OCI-M2 (cell line): ENCODE measurements at regions not wholly inside any gene's neighbourhood (a gene's known extent, or its start where the extent isn't known, plus 50 kb on each side); places are given as distances from the start of the nearest gene placed in this dataset.

Experiments used
- DNase-seq: peaks from one replicate; lab custom pipeline; 2025; ENCODE audit not compliant: unreplicated experiment; lab: John Stamatoyannopoulos, UW

DNA sequence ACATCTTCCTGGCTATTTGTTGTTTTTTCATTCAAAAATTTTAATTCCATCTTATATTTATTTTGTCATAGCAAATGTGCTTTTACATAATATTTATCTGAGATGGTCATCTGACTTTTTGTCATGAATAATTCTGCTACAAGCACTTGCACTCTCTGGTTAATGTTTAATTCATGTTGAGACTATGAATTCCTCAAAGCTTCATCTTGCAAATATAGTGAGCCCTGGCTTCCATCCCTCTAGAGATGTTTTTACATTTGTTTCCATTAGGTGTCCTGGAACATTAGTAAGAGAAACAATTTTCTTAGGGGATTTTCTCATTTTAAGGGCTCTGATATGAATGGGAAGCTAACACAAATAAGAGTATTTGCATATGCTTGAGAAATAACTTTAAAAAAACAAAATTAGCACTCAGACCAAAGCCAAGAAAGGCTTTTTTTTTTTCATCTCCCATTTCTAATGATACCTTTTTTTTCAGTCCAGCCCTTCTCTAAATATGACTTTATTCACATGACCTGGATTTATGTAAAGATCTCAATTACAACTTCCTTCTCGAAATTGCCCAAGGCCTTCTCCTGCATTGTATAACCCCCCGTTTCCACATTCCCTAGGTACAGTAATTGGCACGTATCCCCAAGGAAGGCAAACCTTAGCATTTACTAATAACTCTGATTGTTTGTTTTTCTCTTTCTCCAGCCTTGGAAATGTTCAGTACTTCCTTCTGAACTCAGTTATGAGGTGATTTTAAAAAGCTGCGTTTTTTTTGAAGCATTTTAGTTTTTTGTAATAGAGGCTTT is 797.0 kb upstream of the GJE1 start:
- no peak for DNase-seq

DNA sequence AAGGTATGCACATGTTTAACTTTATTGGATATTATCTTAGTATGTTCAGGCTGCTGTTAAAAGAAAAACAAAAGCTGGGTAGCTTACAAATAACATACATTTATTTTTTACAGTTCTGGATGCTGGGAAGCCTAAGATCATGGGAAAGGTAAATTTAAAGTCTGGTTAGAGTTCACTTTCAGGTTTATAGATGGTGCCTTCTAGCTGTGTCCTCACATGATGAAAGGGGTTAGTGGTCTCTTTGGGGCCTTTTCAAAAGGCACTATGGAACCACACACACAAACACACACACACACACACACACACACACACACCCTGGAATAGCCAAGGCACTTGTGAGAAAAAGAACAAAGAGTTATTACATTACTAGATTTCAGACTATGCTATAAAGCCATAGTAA is 805.8 kb upstream of the GJE1 start:
- DNase-seq: no peak

GRCh38 chr6:141326426-141326825 is 806.3 kb upstream of the GJE1 start:
- DNase-seq: no peak

GRCh38 chr6:141321493-141322347 is 811.0 kb upstream of the GJE1 start:
- DNase-seq: no peak

- DNase-seq: no peak
Observed at GRCh38 chr6:141316236-141316635, 816.5 kb upstream of the GJE1 start.

DNA sequence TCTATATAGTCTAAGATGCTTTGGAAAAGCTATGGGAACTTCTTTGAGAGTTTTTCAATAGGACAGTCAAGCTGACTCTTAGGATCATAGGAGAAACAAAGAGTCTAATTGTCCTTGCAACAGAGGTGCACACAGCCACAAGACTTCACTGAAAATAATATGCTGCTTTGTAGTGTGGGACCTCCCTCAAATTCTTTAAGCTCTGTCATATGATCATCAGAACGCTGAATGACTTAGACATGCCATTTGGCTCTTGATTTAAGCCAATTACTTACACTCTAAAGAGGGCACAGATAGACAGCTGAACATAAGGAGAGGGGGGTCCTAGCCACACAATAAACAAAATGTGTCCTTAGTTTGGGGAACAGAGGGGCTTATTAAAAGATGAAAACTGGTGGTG is 818.7 kb upstream of the GJE1 start:
- DNase-seq: no peak

- DNase-seq: no peak
Observed at GRCh38 chr6:141309295-141309694, 823.4 kb upstream of the GJE1 start.

DNA sequence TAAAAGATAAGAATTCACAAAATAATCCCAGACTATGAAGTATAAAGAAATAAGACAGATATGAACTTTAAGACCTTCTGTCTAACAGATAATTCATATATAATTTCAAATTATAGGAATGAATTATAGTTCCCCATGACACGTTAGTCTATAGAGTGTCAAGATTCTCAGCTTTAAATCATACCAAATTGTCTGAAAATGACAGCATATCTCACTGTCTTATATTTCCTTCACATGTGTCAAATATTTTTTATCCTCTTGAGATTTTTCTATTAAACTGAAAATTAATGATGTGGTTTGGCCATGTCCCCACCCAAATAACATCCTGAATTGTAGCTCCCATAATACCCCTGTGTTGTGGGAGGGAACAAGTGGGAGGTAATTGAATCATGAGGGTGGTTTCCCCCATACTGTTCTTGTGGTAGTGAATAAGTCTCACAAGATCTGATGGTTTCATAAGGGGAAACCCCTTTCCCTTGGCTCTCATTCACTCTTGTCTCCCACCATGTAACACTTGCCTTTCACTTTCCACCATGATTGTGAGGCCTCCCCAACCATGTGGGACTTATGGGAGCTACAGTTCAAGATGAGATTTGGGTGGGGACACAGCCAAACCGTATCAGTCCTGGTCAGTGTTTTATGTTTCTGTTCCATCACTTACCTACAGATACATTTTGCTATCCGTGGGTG is 825.3 kb upstream of the GJE1 start:
- no peak for DNase-seq

DNA sequence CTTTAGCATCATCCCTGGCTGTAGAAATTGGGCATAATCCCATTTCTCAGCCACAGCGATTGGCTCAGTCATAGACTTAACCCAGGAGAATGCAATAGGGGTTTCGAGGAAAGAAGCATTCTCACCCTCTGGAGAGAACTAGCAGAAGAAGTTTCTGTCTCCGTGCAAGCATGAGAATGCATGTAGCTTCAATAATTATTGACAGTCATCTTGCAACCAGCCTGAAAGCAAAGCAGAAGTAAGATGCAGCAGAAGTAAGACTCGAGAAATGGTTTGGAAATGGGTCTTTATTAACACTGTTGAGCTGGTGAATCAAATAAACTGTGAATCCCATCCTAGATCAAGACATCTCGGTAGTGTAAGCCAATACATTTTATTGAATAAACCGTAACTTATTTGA is 828.8 kb upstream of the GJE1 start:
- no peak for DNase-seq

GRCh38 chr6:141301779-141302178 is 830.9 kb upstream of the GJE1 start:
- no peak for DNase-seq

DNA sequence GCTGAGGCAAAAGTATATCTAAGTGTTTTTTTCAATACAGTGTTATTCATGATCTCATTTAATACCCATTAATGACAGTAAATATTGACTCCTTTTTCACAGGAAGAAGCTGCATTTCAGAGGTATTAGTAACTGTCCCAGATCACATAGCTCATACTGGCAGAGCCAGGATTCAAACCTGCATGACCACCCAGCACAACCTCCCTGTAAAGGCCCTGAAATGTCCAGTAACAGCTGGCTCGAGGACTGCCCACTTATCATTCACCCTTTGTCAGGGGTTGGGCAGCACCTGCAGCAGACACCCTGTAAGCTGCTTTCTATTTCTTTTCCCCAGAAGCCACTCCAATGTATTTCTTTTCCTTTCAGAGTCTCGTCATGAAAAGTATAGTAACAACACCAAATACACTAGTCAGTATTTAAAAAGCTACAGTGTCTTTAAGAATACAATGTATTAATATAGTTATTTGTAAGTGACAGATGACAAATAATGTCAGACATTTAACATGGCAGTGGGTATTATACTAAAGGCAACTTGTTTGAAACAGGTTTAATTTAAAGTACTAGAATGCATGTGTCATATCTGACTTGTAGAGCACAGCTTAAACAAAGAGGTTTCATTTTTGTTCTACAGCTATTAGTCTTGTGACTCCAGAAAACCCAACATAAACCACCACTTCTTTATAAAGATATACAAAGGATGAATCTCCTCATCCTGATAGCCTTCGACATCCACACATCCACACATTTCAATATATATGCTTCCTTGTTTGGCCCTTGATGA is 841.6 kb upstream of the GJE1 start:
- DNase-seq: no peak

GRCh38 chr6:141288947-141289346 is 843.8 kb upstream of the GJE1 start:
- DNase-seq: no peak

DNA sequence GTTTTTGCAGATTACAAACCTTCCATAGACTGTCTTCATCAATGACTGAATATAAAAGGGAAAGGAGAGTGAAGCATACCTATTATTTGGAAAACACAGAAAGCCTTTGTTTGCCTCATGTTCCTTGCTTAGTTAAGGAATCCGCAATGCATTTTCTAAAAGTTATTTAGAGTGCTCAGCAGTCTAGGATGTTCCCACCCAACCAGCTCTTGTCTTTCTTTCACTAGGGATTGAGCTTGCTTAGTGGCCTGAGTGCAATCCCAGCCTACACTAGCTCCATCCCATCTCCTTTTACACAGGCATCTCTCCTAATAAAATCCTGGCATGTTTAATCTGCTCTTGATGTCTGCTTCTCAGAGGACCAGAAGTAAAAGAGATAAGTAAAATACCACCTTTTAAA is 850.5 kb upstream of the GJE1 start:
- DNase-seq: no peak

DNA sequence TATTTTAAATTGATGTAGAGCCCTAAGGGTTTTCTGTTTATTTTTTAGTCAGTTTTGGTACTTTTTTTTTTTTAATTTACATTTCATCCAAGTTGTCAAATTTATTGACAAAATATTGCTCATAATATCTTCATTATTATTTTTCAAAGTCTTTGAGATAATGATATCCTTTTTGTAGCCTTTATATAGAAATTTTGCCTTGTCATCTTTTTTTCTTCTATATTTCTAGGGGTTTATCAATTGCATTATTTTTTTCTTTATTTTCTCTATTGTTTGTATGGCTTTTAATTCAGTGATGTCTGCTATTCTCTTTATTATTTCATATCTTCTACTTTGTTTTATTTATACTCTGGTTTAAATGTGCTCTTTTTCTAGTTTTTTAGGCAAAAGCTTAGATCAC is 863.0 kb upstream of the GJE1 start:
- DNase-seq: no peak

DNA sequence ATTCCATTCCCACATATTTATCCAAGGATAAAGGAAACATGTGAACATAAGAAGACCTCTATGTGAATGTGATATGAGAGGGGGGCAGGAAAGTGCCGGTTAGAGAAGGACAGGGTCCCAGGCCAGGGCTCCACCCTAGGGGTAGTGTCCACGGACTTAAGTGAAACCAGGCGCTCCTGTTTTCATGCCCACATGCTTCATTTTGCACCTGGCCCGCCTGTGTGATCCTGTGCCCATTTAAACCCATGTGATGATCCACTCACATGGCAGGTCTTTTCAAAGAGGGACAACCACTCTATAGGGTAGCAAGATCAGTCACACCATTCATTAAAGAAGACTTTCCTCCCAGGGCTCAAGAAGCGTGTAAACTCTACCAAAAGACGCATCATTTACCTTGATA is 865.3 kb upstream of the GJE1 start:
- no peak for DNase-seq

DNA sequence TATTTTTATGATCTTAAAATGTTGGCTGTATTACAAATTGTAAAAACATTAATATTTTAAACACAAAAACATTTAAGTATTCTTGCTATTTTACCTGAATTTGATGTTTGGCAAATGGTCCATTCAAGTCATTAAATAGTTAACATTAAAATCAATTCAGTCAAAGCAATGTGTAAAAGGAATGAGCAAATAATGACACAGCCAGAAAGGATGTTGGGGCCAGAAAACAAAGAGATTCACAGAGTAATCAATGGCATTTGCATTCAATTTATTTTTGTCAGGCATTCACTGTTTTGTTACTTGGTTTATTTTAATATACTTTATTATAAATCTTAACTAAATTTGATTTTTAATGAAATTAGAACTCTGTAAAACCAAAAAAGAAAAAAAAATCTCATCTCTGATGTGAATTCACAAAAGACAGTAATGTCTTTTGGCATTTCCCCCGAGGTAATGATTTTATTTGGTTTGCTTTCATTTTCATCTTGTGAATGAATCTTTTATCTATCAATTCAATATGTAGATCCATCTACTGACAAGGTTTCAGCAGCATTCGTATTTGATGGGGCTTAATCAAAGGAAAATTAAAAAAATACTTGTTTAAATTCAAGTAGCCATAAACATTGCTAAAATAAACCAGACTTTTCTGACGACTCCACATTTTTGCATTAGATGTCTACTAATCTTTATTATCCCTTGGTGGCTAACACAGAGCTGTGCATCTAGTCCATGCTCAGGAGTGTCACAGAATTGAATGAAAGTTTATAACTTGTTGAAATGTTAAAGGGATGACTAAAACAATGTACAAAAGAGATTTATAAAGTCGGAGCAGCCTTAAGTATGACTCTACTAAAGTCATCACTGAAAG is 866.7 kb upstream of the GJE1 start:
- no peak for DNase-seq

DNA sequence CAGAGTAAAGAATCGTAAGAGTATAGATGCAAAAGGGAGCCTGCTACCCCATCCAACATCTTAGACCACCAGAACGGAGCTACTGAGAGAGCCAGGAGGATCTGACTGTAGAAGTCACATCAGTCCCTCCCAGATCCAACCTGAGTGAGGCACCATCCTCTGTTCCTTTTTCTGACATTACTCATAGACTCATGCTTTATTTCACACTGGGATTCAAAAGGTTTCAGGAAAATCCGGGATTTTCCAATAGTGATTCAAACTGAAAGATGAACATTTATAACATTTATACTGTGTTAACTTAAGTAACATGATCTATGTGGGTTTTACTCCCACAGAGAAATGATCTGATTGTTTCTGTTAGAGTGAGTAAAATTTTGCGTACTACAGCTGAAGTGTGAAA is 868.6 kb upstream of the GJE1 start:
- DNase-seq: no peak

- DNase-seq: no peak
Observed at GRCh38 chr6:141261672-141262060, 871.1 kb upstream of the GJE1 start.

DNA sequence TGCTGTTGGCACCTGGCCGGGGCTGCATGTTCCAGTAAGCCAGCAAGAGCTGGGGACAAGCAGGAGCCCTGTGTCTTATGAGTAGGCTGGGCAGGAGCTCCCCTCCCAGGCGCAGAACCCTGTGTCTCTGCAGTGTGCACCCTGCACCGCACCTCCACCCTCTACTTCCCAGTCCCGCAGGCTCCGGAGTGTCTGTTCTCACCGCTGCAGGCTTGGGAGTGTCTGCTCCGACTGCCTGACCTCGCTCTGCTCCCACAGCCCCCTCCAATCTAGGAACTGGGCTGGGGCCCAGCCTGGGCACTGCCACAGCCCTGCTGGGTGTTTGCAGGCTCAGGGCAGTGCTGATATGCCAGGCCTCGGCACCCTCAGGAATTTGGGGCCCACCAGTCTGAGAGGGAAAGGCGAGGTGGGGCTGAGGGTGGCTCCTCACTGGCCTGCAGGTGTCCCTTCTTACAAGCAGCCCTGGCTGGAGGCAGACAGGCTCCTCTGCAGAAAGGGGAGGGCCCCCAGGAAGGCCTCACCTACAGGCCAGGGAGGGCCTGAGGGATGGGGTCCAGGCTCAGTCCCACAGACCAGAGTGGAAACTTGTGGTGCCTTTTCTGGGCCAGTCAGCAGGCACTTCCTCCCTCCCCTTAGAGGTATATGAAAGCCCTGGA is 871.6 kb upstream of the GJE1 start:
- DNase-seq: no peak

- DNase-seq: no peak
Observed at GRCh38 chr6:141260627-141261015, 872.1 kb upstream of the GJE1 start.
